Right lobe of liver (tissue), 4 donors: ENCODE measurements at regions not wholly inside any gene's neighbourhood (a gene's known extent, or its start where the extent isn't known, plus 50 kb on each side); places are given as distances from the start of the nearest gene placed in this dataset.

Source experiments
- POLR2A ChIP-seq: fragments of 450-650 bp; IDR thresholded peaks from one replicate; pipeline ENCODE4 v1.6.1; 2017; ENCODE audit warnings: antibody characterized with exemption, mild to moderate bottlenecking
- TF ChIP-seq, protein P1 (sequence below), 4 donors: fragments of 200-600 bp in 3 of 4; fragments of 450-650 bp in 1 of 4; IDR thresholded peaks; one replicate each; pipeline versions ENCODE4 v1.5.1 to v1.8.0; 2016 to 2022; ENCODE audit warnings: antibody characterized with exemption in 4 of 4, mild to moderate bottlenecking in 2 of 4
- donor health status: DM: no; HTN: no; CAD: no.
- donor health status: DM: no; HTN: no; CAD: no.
- donor health status: DM: no; HTN: yes; CAD: no.

DNA sequence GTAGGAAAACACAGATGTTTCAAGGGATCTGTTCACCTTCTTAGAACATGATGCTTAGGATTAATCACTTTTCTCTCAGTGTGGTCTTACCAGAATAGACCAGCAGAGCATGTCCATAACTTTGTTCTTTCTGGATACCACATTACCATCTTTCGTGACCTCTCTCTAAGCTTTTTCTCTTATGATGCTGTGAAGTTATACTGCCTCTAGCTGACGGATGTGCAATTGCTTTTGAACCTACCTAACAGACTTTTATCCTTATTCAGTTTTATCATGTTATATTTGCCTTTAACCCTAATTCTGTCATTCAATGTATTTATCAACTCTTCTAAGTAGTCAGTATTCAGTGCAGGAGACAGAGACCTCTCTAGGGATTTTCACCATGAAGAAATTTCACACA is 246.7 kb downstream of the DACT1 start:
- no peak for TF ChIP-seq POLR2A
- TF ChIP-seq, protein P1, sequence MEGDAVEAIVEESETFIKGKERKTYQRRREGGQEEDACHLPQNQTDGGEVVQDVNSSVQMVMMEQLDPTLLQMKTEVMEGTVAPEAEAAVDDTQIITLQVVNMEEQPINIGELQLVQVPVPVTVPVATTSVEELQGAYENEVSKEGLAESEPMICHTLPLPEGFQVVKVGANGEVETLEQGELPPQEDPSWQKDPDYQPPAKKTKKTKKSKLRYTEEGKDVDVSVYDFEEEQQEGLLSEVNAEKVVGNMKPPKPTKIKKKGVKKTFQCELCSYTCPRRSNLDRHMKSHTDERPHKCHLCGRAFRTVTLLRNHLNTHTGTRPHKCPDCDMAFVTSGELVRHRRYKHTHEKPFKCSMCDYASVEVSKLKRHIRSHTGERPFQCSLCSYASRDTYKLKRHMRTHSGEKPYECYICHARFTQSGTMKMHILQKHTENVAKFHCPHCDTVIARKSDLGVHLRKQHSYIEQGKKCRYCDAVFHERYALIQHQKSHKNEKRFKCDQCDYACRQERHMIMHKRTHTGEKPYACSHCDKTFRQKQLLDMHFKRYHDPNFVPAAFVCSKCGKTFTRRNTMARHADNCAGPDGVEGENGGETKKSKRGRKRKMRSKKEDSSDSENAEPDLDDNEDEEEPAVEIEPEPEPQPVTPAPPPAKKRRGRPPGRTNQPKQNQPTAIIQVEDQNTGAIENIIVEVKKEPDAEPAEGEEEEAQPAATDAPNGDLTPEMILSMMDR (IDR thresholded peaks at IDR 0.05) = peak; percentile 32 to 39 (median 35)
